ENCODE measurements at regions not wholly inside any gene's neighbourhood (a gene's known extent, or its start where the extent isn't known, plus 50 kb on each side); places are given as distances from the start of the nearest gene placed in this dataset.
"Not testable (repeated sequence)": the region's sequence is repeated elsewhere in the genome, so short reads cannot be mapped to it uniquely, and the experiment has no call there.

GRCh38 chr1:57616921-57617320 is 193.1 kb upstream of the DAB1 start:
- DNase-seq = no peak

- no peak for DNase-seq
Measured at GRCh38 chr1:57615956-57616355, 192.1 kb upstream of the DAB1 start.

- no peak for DNase-seq
Measured at GRCh38 chr1:57612833-57613232, 189.0 kb upstream of the DAB1 start.

GRCh38 chr1:57605933-57606332 is 182.1 kb upstream of the DAB1 start:
- no peak for DNase-seq

- no peak for DNase-seq
Measured at GRCh38 chr1:57603696-57604095, 179.8 kb upstream of the DAB1 start.

- no peak for DNase-seq
Measured at GRCh38 chr1:57600424-57600823, 176.6 kb upstream of the DAB1 start.

GRCh38 chr1:57599236-57599994 is 175.6 kb upstream of the DAB1 start:
- DNase-seq = no peak

GRCh38 chr1:57597036-57597435 is 173.2 kb upstream of the DAB1 start:
- no peak for DNase-seq

- DNase-seq = no peak
Measured at GRCh38 chr1:57594002-57594401, 170.1 kb upstream of the DAB1 start.

GRCh38 chr1:57591842-57592241 is 168.0 kb upstream of the DAB1 start:
- no peak for DNase-seq

GRCh38 chr1:57590978-57591377 is 167.1 kb upstream of the DAB1 start:
- DNase-seq = no peak

- no peak for DNase-seq
Measured at GRCh38 chr1:57586842-57587241, 163.0 kb upstream of the DAB1 start.

GRCh38 chr1:57578680-57579079 is 154.8 kb upstream of the DAB1 start:
- no peak for DNase-seq

GRCh38 chr1:57578099-57578498 is 154.2 kb upstream of the DAB1 start:
- DNase-seq = no peak

- DNase-seq = no peak
Measured at GRCh38 chr1:57576756-57577155, 152.9 kb upstream of the DAB1 start.

GRCh38 chr1:57572016-57572415 is 148.2 kb upstream of the DAB1 start:
- DNase-seq = no peak

GRCh38 chr1:57558066-57558465 is 134.2 kb upstream of the DAB1 start:
- DNase-seq = not testable (repeated sequence)

- no peak for DNase-seq
Measured at GRCh38 chr1:57553666-57554065, 129.8 kb upstream of the DAB1 start.

GRCh38 chr1:57551476-57551875 is 127.6 kb upstream of the DAB1 start:
- DNase-seq = no peak

GRCh38 chr1:57550092-57550491 is 126.2 kb upstream of the DAB1 start:
- no peak for DNase-seq

- DNase-seq = no peak
Measured at GRCh38 chr1:57549300-57549699, 125.4 kb upstream of the DAB1 start.

- DNase-seq = no peak
Measured at GRCh38 chr1:57546549-57547330, 122.9 kb upstream of the DAB1 start.

GRCh38 chr1:57544345-57544744 is 120.5 kb upstream of the DAB1 start:
- no peak for DNase-seq

- DNase-seq = no peak
Measured at GRCh38 chr1:57536749-57537423, 113.0 kb upstream of the DAB1 start.
